ENCODE measurements at regions not wholly inside any gene's neighbourhood (a gene's known extent, or its start where the extent isn't known, plus 50 kb on each side); places are given as distances from the start of the nearest gene placed in this dataset.
"Not testable (repeated sequence)": the region's sequence is repeated elsewhere in the genome, so short reads cannot be mapped to it uniquely, and the experiment has no call there.

GRCh38 chr14:45838597-45838996, 585.6 kb upstream of the MIS18BP1 start:
- H3K4me3 ChIP-seq (ENCODE audit: low read depth, low read length): no peak overlapping the region
- no peaks in the 10 kb centered on the region for H3K4me1 ChIP-seq (ENCODE audit: control insufficient read depth, insufficient read depth, low read length)
- no peak overlapping the region for H3K9ac ChIP-seq (ENCODE audit: low read depth, low read length)
- no peaks in the 10 kb centered on the region for H3K36me3 ChIP-seq (ENCODE audit: control insufficient read depth, insufficient read depth, low read length)
- H3K27me3 ChIP-seq (ENCODE audit: control insufficient read depth, insufficient read depth, low read length): no peaks in the 10 kb centered on the region
- H3K9me3 ChIP-seq (ENCODE audit: control insufficient read depth, insufficient read depth, low read length): no peaks in the 10 kb centered on the region

GRCh38 chr14:45819107-45819506, 566.1 kb upstream of the MIS18BP1 start:
- H3K36me3 ChIP-seq (ENCODE audit: control insufficient read depth, insufficient read depth, low read length): no peaks in the 10 kb centered on the region
- H3K27me3 ChIP-seq (ENCODE audit: control insufficient read depth, insufficient read depth, low read length): no peaks in the 10 kb centered on the region
- H3K9me3 ChIP-seq (ENCODE audit: control insufficient read depth, insufficient read depth, low read length): no peaks in the 10 kb centered on the region
- no peak overlapping the region for H3K4me3 ChIP-seq (ENCODE audit: low read depth, low read length)
- no peak overlapping the region for H3K9ac ChIP-seq (ENCODE audit: low read depth, low read length)
- no peaks in the 10 kb centered on the region for H3K4me1 ChIP-seq (ENCODE audit: control insufficient read depth, insufficient read depth, low read length)

GRCh38 chr14:45811155-45811554, 558.2 kb upstream of the MIS18BP1 start:
- H3K4me3 ChIP-seq (ENCODE audit: low read depth, low read length): no peak overlapping the region
- no peaks in the 10 kb centered on the region for H3K27me3 ChIP-seq (ENCODE audit: control insufficient read depth, insufficient read depth, low read length)
- no peaks in the 10 kb centered on the region for H3K36me3 ChIP-seq (ENCODE audit: control insufficient read depth, insufficient read depth, low read length)

GRCh38 chr14:45810152-45810872, 557.3 kb upstream of the MIS18BP1 start:
- no peaks in the 10 kb centered on the region for H3K36me3 ChIP-seq (ENCODE audit: control insufficient read depth, insufficient read depth, low read length)
- H3K4me1 ChIP-seq (ENCODE audit: control insufficient read depth, insufficient read depth, low read length): no peaks in the 10 kb centered on the region
- no peak overlapping the region for H3K9ac ChIP-seq (ENCODE audit: low read depth, low read length)
- H3K4me3 ChIP-seq (ENCODE audit: low read depth, low read length): no peak overlapping the region
- no peaks in the 10 kb centered on the region for H3K27me3 ChIP-seq (ENCODE audit: control insufficient read depth, insufficient read depth, low read length)
- H3K9me3 ChIP-seq (ENCODE audit: control insufficient read depth, insufficient read depth, low read length): no peaks in the 10 kb centered on the region

More at GRCh38 chr14:45811155-45811554, 558.2 kb upstream of the MIS18BP1 start:
- H3K9ac ChIP-seq (ENCODE audit: low read depth, low read length): no peak overlapping the region
- H3K4me1 ChIP-seq (ENCODE audit: control insufficient read depth, insufficient read depth, low read length): no peaks in the 10 kb centered on the region
- H3K9me3 ChIP-seq (ENCODE audit: control insufficient read depth, insufficient read depth, low read length): no peaks in the 10 kb centered on the region

- Histone ChIP-seq H3K4me1 (ENCODE audit: control insufficient read depth, insufficient read depth, low read length) (no peaks in the 10 kb centered on the region), H3K4me3 (ENCODE audit: low read depth, low read length) (no peak overlapping the region), H3K27me3 (ENCODE audit: control insufficient read depth, insufficient read depth, low read length) (no peaks in the 10 kb centered on the region), H3K9me3 (ENCODE audit: control insufficient read depth, insufficient read depth, low read length) (no peaks in the 10 kb centered on the region), H3K36me3 (ENCODE audit: control insufficient read depth, insufficient read depth, low read length) (no peaks in the 10 kb centered on the region), H3K9ac (ENCODE audit: low read depth, low read length) (no peak overlapping the region)
These were observed 554.3 kb upstream of the MIS18BP1 start for GRCh38 chr14:45807178-45807899.

GRCh38 chr14:45799511-45799910, 546.5 kb upstream of the MIS18BP1 start:
- Histone ChIP-seq H3K9ac (ENCODE audit: low read depth, low read length) (no peak overlapping the region), H3K9me3 (ENCODE audit: control insufficient read depth, insufficient read depth, low read length) (no peaks in the 10 kb centered on the region), H3K4me1 (ENCODE audit: control insufficient read depth, insufficient read depth, low read length) (peaks cover 5% of the 10 kb centered on the region), H3K36me3 (ENCODE audit: control insufficient read depth, insufficient read depth, low read length) (no peaks in the 10 kb centered on the region), H3K4me3 (ENCODE audit: low read depth, low read length) (no peak overlapping the region), H3K27me3 (ENCODE audit: control insufficient read depth, insufficient read depth, low read length) (no peaks in the 10 kb centered on the region)

GRCh38 chr14:45798659-45799058, 545.7 kb upstream of the MIS18BP1 start:
- H3K4me3 ChIP-seq (ENCODE audit: low read depth, low read length): no peak overlapping the region
- no peaks in the 10 kb centered on the region for H3K27me3 ChIP-seq (ENCODE audit: control insufficient read depth, insufficient read depth, low read length)
- H3K9ac ChIP-seq (ENCODE audit: low read depth, low read length): no peak overlapping the region

GRCh38 chr14:45796006-45796405, 543.0 kb upstream of the MIS18BP1 start:
- not testable (repeated sequence) for H3K9me3 ChIP-seq (ENCODE audit: control insufficient read depth, insufficient read depth, low read length); H3K4me3 ChIP-seq (ENCODE audit: low read depth, low read length); H3K27me3 ChIP-seq (ENCODE audit: control insufficient read depth, insufficient read depth, low read length); H3K9ac ChIP-seq (ENCODE audit: low read depth, low read length); H3K4me1 ChIP-seq (ENCODE audit: control insufficient read depth, insufficient read depth, low read length); H3K36me3 ChIP-seq (ENCODE audit: control insufficient read depth, insufficient read depth, low read length)

More at GRCh38 chr14:45798659-45799058, 545.7 kb upstream of the MIS18BP1 start:
- peaks cover 5% of the 10 kb centered on the region for H3K4me1 ChIP-seq (ENCODE audit: control insufficient read depth, insufficient read depth, low read length)
- no peaks in the 10 kb centered on the region for H3K9me3 ChIP-seq (ENCODE audit: control insufficient read depth, insufficient read depth, low read length)
- no peaks in the 10 kb centered on the region for H3K36me3 ChIP-seq (ENCODE audit: control insufficient read depth, insufficient read depth, low read length)

GRCh38 chr14:45793081-45793480, 540.1 kb upstream of the MIS18BP1 start:
- Histone ChIP-seq H3K27me3 (ENCODE audit: control insufficient read depth, insufficient read depth, low read length) (no peaks in the 10 kb centered on the region), H3K4me3 (ENCODE audit: low read depth, low read length) (no peak overlapping the region), H3K9ac (ENCODE audit: low read depth, low read length) (no peak overlapping the region), H3K36me3 (ENCODE audit: control insufficient read depth, insufficient read depth, low read length) (no peaks in the 10 kb centered on the region), H3K9me3 (ENCODE audit: control insufficient read depth, insufficient read depth, low read length) (peaks cover 3% of the 10 kb centered on the region), H3K4me1 (ENCODE audit: control insufficient read depth, insufficient read depth, low read length) (peaks cover 5% of the 10 kb centered on the region)

GRCh38 chr14:45790293-45790692, 537.3 kb upstream of the MIS18BP1 start:
- no peaks in the 10 kb centered on the region for H3K36me3 ChIP-seq (ENCODE audit: control insufficient read depth, insufficient read depth, low read length)
- no peak overlapping the region for H3K4me3 ChIP-seq (ENCODE audit: low read depth, low read length)
- no peaks in the 10 kb centered on the region for H3K4me1 ChIP-seq (ENCODE audit: control insufficient read depth, insufficient read depth, low read length)
- peaks cover 14% of the 10 kb centered on the region for H3K9me3 ChIP-seq (ENCODE audit: control insufficient read depth, insufficient read depth, low read length)
- no peak overlapping the region for H3K9ac ChIP-seq (ENCODE audit: low read depth, low read length)
- no peaks in the 10 kb centered on the region for H3K27me3 ChIP-seq (ENCODE audit: control insufficient read depth, insufficient read depth, low read length)

GRCh38 chr14:45787167-45787566, 534.2 kb upstream of the MIS18BP1 start:
- H3K9me3 ChIP-seq (ENCODE audit: control insufficient read depth, insufficient read depth, low read length): peaks cover 20% of the 10 kb centered on the region
- no peak overlapping the region for H3K9ac ChIP-seq (ENCODE audit: low read depth, low read length)

GRCh38 chr14:45786266-45786665, 533.3 kb upstream of the MIS18BP1 start:
- Histone ChIP-seq H3K9me3 (ENCODE audit: control insufficient read depth, insufficient read depth, low read length) (peaks cover 20% of the 10 kb centered on the region), H3K9ac (ENCODE audit: low read depth, low read length) (no peak overlapping the region), H3K27me3 (ENCODE audit: control insufficient read depth, insufficient read depth, low read length) (no peaks in the 10 kb centered on the region), H3K36me3 (ENCODE audit: control insufficient read depth, insufficient read depth, low read length) (no peaks in the 10 kb centered on the region), H3K4me3 (ENCODE audit: low read depth, low read length) (no peak overlapping the region), H3K4me1 (ENCODE audit: control insufficient read depth, insufficient read depth, low read length) (no peaks in the 10 kb centered on the region)

More at GRCh38 chr14:45787167-45787566, 534.2 kb upstream of the MIS18BP1 start:
- Histone ChIP-seq H3K36me3 (ENCODE audit: control insufficient read depth, insufficient read depth, low read length) (no peaks in the 10 kb centered on the region), H3K4me1 (ENCODE audit: control insufficient read depth, insufficient read depth, low read length) (no peaks in the 10 kb centered on the region), H3K4me3 (ENCODE audit: low read depth, low read length) (no peak overlapping the region), H3K27me3 (ENCODE audit: control insufficient read depth, insufficient read depth, low read length) (no peaks in the 10 kb centered on the region)
